Panc1 (cell line): ENCODE measurements at regions not wholly inside any gene's neighbourhood (a gene's known extent, or its start where the extent isn't known, plus 50 kb on each side); places are given as distances from the start of the nearest gene placed in this dataset.

Source experiments
- ATAC-seq: fragments of 200-7000 bp; cut with Tn5 transposase; 2 replicates; pipeline ENCODE4 v1.9.1; 2020; ENCODE audit warnings: mild to moderate bottlenecking, moderate library complexity
- BruUV-seq: library from RNA; stranded (reverse); fragments of 400-500 nt; replicated peaks from 2 replicates; lab custom pipeline; 2021; lab: Mats Ljungman, UMichigan
- CTCF ChIA-PET: fragments of 300-600 bp; sonication (Branson Sonifier 250); formaldehyde crosslinking; loops from one replicate; lab custom pipeline; 2022; ENCODE audit warnings: antibody characterized with exemption; lab: Charles Lee
- POLR2A ChIA-PET: fragments of 300-600 bp; sonication (Branson Sonifier 250); formaldehyde crosslinking; loops from one replicate; lab custom pipeline; 2022; ENCODE audit warnings: antibody characterized with exemption; lab: Charles Lee
- DNase-seq: peaks from one replicate; pipeline ENCODE4 v3.0.0-alpha.2; 2010; ENCODE audit warnings: low read depth, low spot score
- H3K27ac ChIP-seq: 2 replicates; pipeline ENCODE4 v1.5.1; 2011; ENCODE audit warnings: mild to moderate bottlenecking, low read length, inconsistent platforms
- H3K27me3 ChIP-seq: fragments of 200-500 bp; sonication (Bioruptor generic); 2 replicates; pipeline ENCODE4 v1.6.0; 2014; ENCODE audit warnings: low read length, inconsistent platforms; ENCODE audit not compliant: control insufficient read depth, insufficient read depth
- H3K36me3 ChIP-seq: fragments of 200-500 bp; sonication (Bioruptor generic); 2 replicates; pipeline ENCODE4 v1.5.1; 2014; ENCODE audit warnings: inconsistent platforms, mild to moderate bottlenecking, low read length, moderate library complexity; ENCODE audit not compliant: control insufficient read depth, insufficient read depth
- H3K4me1 ChIP-seq: 2 replicates; pipeline ENCODE4 v1.5.1; 2011; ENCODE audit warnings: inconsistent platforms, mild to moderate bottlenecking, low read length, moderate library complexity; ENCODE audit not compliant: control insufficient read depth, insufficient read depth
- H3K4me3 ChIP-seq, 2 experiments: 2 replicates each; pipeline ENCODE4 v1.5.1; 2011 to 2012; ENCODE audit warnings: low read depth in 2 of 2, low read length in 2 of 2, mild to moderate bottlenecking in 2 of 2, inconsistent platforms in 1 of 2, moderate library complexity in 1 of 2
- H3K9me3 ChIP-seq: fragments of 200-500 bp; sonication (Bioruptor generic); 2 replicates; pipeline ENCODE4 v1.5.1; 2014; ENCODE audit warnings: low read depth, mild to moderate bottlenecking, inconsistent platforms, low read length, moderate library complexity; ENCODE audit not compliant: control insufficient read depth, insufficient read depth
- CTCF ChIP-seq: fragments of 450-650 bp; IDR thresholded peaks from 2 replicates; pipeline ENCODE4 v1.5.1; 2017; ENCODE audit warnings: mild to moderate bottlenecking
- POLR2AphosphoS5 ChIP-seq: IDR thresholded peaks from 2 replicates; pipeline ENCODE4 v1.6.1; 2012; ENCODE audit warnings: mild to moderate bottlenecking, low read depth, low read length, moderate library complexity
- REST ChIP-seq, 2 experiments: IDR thresholded peaks; 2 replicates each; pipeline ENCODE4 v1.6.1; 2011 to 2012; ENCODE audit warnings: low read depth in 2 of 2, control low read depth in 1 of 2, low read length in 1 of 2, mild to moderate bottlenecking in 1 of 2, moderate library complexity in 1 of 2; ENCODE audit not compliant: insufficient read depth in 1 of 2
- SIN3A ChIP-seq: IDR thresholded peaks from 2 replicates; pipeline ENCODE4 v1.6.1; 2012; ENCODE audit warnings: low read depth, mild to moderate bottlenecking, low read length, moderate library complexity, borderline replicate concordance; ENCODE audit not compliant: insufficient read depth
- TCF7L2 ChIP-seq: IDR thresholded peaks from 2 replicates; pipeline ENCODE4 v1.6.1; 2011; ENCODE audit warnings: mild to moderate bottlenecking, low read depth, low read length, inconsistent platforms
- in situ Hi-C: cut with HindIII; loops from 2 replicates; pipeline ENCODE4 v1.10.0; 2016; ENCODE audit warnings: low sequenced_read_pairs, low pct_unique_long_range_greater_than_20kb
- intact Hi-C: fragments of 100-400 bp; cut with micrococcal nuclease; formaldehyde crosslinking; loops from one replicate; pipeline ENCODE4 v1.10.0; 2022; ENCODE audit not compliant: unreplicated experiment

- Histone ChIP-seq H3K4me1 (no peaks in the 10 kb centered on the region), H3K27ac (no peak overlapping the region), H3K27me3 (no peaks in the 10 kb centered on the region), H3K9me3 (no peaks in the 10 kb centered on the region), H3K36me3 (no peaks in the 10 kb centered on the region), H3K4me3 (no peak overlapping the region)
- no TSS peak for BruUV-seq
- no peak for DNase-seq
- in situ Hi-C loops = no loop called here
- no peak for ATAC-seq
- CTCF ChIA-PET = no interaction called here
- intact Hi-C loops = no loop called here
- POLR2A ChIA-PET = no interaction called here
- no peak for TF ChIP-seq SIN3A
- TF ChIP-seq REST (IDR thresholded peaks at IDR 0.05; ENCODE audit: insufficient read depth in 1 of 2, low read depth in 2 of 2, low read length in 1 of 2) = no peak
- no peak for TF ChIP-seq TCF7L2
- TF ChIP-seq POLR2AphosphoS5 = no peak
- TF ChIP-seq CTCF = no peak
These were observed 1043.2 kb upstream of the WWC1 start for GRCh38 chr5:167248257-167248656.

- CTCF ChIA-PET = no interaction called here
- Histone ChIP-seq H3K36me3 (no peaks in the 10 kb centered on the region), H3K4me1 (no peaks in the 10 kb centered on the region), H3K27me3 (no peaks in the 10 kb centered on the region), H3K9me3 (no peaks in the 10 kb centered on the region), H3K4me3 (no peak overlapping the region), H3K27ac (no peak overlapping the region)
- POLR2A ChIA-PET = no interaction called here
- DNase-seq (no peak), ATAC-seq (no peak)
- TF ChIP-seq SIN3A (no peak), REST (IDR thresholded peaks at IDR 0.05; ENCODE audit: insufficient read depth in 1 of 2, low read depth in 2 of 2, low read length in 1 of 2) (no peak), TCF7L2 (no peak), CTCF (no peak), POLR2AphosphoS5 (no peak)
- intact Hi-C loops (no loop called here), in situ Hi-C loops (no loop called here)
- no TSS peak for BruUV-seq
These were observed 1040.4 kb upstream of the WWC1 start for GRCh38 chr5:167250996-167251395.
